Hematopoietic multipotent progenitor cell treated with erythropoietin and hydrocortisone succinate and interleukin-3 and kit ligand, for 4 days (in vitro differentiated cells): ENCODE measurements at regions not wholly inside any gene's neighbourhood (a gene's known extent, or its start where the extent isn't known, plus 50 kb on each side); places are given as distances from the start of the nearest gene placed in this dataset.

Experiments
- DNase-seq: peaks from one replicate; pipeline ENCODE4 v3.0.0-alpha.2; 2015

DNA sequence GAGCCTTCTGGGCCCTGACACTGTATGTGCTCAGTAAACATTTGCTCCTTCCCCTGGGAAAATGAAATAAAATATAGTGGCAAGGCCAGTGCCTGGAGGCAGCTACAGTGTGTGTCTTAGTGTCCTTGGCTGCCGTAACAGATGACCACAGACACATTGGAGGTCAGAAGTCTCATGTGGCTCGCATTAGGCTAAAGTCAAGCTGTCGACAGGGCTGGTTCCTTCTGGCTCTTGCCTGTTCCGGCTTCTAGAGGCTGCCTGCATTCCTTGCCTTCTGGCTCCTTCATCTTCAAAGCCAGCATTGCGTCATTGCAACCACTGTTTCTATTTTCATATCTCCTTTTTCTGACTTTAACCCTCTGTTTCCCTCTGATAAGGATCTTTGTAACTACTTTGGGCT lies 83.6 kb upstream of the STX18 start:
- no peak for DNase-seq

GRCh38 chr4:4624276-4624897 lies 82.5 kb upstream of the STX18 start:
- no peak for DNase-seq

DNA sequence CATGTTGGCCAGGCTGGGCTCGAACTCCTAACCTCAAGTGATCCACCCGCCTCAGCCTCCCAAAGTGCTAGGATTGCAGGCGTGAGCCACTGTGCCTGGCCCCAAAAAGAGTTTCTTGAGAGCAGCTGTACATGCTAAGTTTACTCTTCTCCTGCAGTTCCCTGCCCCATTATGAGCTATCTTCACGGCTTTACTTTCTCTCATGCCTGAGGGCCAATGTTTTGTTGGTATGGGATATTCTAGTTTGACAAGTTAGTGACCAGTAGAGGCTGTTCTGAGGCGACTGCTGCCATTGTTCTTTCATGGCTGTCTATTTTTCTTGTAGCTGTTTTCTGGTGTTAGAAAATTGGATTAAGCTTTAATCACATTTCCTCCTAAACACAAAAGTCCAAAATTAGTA lies 78.0 kb upstream of the STX18 start:
- DNase-seq = no peak

DNA sequence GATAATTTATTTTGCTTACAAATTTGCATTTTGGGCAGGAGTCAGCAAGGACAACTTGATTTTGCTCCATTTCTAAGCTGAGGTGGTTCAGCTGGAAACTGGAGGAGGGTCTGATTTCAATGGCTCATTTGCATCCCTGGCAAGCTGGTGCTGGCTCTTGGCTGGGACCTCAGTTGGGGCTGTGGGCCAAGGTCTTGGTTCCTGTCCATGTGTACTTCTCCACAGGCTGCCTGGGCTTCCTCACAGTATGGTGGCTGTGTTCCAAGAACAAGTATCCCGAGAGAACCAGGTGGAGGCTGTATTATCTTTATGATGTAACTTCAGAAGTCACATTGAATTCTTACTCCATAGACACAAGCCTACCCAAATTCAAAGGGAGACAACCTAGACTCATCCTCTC lies 77.0 kb upstream of the STX18 start:
- no peak for DNase-seq

DNA sequence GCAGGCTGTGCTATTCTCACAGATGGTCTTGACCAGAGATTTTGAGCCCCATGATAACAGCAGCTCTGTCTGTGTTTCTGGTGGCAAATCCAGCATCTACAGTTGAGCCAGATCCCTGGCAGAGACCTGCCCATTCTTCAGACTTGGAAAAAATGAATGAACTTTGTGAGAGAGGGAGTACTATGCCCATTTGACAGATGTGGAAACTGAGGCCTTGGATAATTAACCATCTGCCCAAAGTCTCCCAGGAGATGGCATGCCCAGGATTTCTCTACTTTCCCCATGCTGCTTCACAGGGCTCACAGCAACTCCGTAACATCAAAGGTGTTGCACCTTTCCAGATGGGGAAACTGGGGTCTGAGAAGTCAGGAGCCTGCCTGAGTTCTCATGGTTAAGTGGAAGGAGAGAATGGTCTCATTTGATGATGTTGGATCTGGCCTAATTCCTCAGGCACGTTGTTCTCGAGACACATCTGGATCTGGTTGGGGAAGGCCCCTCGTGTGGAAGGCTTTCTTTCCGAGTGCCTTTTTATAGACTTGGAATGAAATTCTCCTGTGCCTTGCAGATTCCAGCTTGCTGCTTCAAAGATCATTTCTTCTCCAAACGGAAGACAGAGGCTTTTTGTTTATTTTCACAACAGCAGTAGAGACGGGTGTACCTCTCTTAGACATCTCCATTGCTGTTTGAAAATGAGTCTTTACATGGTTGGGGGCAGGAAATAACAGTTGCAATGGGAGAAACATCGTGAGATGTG lies 73.3 kb upstream of the STX18 start:
- DNase-seq = no peak

GRCh38 chr4:4613641-4614286 lies 71.9 kb upstream of the STX18 start:
- DNase-seq = no peak

DNA sequence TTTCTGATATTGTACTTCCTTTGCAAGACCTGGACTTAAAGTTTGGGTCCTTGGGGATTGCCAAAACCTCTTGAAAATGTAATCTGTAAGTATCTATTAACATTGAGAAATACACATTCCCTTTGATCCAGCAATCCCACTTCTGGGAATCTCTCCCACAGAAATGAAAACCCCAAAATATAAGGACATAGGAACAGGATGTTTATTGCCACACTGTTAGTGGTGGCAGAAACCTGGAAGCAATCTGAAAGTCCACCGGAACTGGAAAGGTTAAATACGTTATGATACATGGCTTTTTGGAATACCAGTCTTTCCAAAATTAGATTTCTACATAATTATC lies 71.2 kb upstream of the STX18 start:
- no peak for DNase-seq

DNA sequence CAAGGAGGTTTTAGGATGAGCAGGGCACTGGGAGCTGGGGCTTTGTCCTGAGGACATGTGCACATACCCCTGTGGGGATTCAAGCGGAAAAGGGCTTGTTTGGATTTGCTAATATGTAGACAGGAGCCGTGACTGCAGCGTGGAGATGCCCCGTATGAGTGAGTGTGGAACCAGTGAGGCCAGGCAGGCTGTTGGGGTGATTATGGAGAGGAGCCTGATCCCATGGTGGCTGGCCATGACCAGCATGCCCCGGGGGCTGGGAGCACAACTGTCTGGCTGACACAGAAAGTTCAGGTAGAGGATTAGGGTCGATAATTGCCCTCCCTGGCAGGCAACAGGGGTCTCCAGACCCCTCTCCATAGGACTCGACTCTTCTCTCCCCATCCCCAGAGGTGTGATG lies 68.8 kb upstream of the STX18 start:
- DNase-seq = no peak

- no peak for DNase-seq
These were observed 67.9 kb upstream of the STX18 start for GRCh38 chr4:4609622-4610334.

DNA sequence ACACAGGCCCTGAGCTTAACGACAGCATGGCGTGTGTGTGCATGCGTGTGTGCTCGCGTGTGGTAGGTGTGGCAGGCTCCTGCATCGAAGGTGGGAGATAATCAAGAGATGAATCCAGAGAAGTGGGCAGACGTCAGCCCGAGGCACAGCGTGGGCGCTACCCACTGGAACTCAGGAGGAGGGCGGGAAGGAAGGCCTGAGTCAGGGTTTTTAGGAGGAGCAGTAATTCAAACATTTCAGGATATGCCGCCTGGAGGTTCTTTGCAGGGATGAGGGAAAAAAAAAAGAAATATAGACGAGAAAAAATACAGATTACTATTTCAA lies 66.3 kb upstream of the STX18 start:
- DNase-seq = no peak

DNA sequence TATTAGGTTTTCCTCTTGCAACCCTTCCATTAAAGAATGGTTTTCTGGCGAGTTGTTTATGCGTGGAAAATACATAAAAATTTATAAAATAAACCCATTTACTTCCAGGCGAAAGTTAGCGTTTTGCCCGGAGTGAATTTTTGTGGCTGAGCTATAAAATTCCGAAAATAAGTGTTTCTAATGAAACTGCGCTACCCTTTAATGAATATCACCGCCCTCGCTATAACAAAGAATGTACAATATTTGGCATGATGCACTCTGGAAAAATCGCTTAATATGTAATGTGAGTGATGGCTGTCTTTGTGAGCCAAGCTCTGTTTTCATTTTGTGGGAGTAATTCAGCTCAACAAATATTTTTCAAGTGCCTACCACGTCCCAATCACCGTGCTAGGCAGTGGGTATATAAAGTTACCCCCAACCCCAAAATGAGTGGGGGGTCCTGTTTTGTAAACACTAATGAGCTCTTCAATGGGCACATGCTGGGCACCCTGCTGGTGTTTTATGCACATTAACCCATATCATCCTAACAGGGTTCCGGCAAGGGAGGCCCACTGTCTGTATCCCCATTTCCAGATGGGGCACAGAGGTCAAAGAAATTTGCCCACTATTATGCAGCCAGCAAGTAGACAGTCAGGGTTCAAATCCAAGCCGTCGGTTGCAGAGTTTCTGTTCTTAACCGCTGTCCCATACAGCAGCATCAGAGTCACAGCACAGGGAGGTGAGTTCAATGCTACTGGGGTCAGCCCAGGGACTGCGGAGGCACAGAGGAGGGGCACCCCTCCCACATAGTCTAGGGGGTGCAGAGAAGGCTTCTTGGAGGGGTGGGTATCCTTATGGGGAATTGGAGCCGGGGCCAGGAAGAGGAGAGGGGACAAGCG lies 65.7 kb upstream of the STX18 start:
- DNase-seq = no peak

DNA sequence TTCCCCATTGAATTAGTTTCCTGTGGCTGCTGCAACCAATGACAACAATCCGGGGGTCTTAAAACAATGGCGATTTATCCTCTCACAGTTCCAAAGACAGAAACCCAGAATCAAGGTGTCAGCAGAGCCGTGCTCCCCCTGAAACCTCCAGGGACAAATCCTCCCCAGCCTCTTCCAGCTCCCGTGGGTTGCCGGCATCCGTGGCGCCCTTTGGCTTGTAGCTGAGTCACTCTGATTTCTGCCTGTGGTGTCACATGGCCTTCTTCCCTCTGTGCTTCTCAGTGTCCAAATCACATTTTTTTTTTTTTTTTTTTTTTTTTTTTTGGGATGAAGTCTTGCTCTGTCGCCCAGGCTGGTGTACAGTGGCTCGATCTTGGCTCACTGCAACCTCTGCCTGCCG lies 64.5 kb upstream of the STX18 start:
- DNase-seq = no peak

- DNase-seq = no peak
These were observed 64.0 kb upstream of the STX18 start for GRCh38 chr4:4605849-4606248.

- no peak for DNase-seq
These were observed 61.7 kb upstream of the STX18 start for GRCh38 chr4:4603592-4603991.

DNA sequence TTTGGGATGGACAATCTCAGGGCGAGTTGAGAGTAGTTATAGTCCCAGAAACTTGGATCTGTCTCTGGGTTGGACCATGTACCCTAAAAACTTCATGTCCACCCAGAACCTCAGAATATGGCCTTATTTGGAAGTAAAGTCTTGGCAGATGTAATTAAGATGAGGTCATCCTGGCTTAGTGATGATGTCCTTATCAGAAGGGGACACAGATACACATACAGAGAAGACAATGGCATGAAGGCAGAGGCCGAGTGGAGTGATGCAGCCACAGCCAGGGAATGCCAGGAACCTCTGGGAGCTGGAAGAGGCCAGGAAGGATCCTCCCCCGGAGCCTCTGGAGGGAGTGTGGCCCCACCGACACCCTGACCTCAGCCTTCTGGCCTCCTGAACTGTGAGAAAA lies 61.2 kb upstream of the STX18 start:
- DNase-seq = no peak

GRCh38 chr4:4602468-4602867 lies 60.6 kb upstream of the STX18 start:
- no peak for DNase-seq

- DNase-seq = no peak
These were observed 60.0 kb upstream of the STX18 start for GRCh38 chr4:4601803-4602369.

- DNase-seq = no peak
These were observed 57.8 kb upstream of the STX18 start for GRCh38 chr4:4599481-4600275.

DNA sequence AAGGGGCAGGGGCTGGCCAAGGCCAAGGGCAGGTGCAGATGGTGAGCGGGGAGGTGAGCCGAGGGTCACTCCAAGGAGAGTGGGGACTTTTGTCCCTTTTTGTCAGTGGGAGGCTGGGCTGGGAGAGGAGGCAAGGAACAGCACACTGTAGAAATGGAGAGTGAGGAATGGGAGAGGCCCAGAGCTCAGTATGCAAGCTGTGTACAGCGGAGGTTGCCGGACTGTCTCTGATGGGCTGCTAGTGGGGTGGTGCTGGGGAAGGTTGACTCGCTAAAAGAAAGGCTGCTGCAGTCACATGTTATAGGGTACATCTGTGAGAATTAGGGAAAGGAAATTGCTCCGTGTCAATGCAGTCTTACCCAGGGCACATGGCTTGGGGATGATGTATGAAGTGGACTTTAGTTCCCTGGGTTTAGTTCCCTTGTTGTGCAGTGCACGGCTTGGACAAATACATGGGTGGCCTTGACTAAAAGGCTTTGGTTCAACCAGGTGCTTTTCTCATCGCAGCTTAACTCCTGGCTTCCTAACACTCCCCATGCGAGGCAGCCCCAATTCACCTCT lies 57.1 kb upstream of the STX18 start:
- DNase-seq = no peak

DNA sequence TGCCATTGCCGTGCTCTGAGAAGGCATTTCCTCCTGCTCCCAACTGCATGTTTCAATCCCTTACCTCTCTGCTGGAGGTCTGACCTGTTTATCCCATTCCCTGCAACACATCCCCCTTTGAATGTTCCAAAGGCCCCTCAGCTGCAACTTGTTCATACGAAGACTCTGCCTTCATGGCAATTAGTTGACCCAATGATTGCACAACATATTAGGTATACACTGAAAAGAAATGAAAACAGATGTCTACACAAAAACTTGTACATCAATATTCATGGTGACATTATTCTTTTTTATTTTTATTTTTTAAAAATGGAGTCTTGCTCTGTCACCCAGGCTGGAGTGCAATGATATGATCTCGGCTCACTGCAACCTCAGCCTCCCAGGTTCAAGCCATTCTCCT lies 54.9 kb upstream of the STX18 start:
- DNase-seq = no peak

DNA sequence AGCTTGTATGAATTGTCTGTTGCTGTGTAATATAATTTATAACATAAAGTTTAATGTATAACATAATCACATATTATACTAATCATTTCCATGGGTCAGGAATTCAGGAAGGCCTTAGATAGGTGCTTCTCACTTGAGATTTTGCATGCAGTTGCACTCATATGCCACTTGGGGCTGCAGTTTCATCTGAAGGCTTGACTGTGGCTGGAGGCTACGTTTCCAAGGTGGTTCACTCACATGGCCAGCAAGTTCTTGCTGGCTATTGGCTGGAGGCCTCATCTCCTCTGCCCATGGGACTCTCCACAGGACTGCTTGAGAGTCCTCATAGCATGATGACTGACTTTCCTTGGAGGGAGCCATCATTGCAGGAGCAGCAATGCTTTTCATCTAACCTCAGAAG lies 53.4 kb upstream of the STX18 start:
- DNase-seq = peak; percentile 13
